ENCODE measurements at regions not wholly inside any gene's neighbourhood (a gene's known extent, or its start where the extent isn't known, plus 50 kb on each side); places are given as distances from the start of the nearest gene placed in this dataset.

GRCh38 chr18:60053747-60054304 lies 154.0 kb downstream of the PMAIP1 start:
- H3K9ac ChIP-seq (ENCODE audit: low read depth, low read length): no peak overlapping the region

GRCh38 chr18:60050821-60051220 lies 151.0 kb downstream of the PMAIP1 start:
- Histone ChIP-seq H3K36me3 (ENCODE audit: insufficient read depth, low read length) (no peaks in the 10 kb centered on the region), H3K79me2 (ENCODE audit: insufficient read depth, low read length) (no peaks in the 10 kb centered on the region), H3K4me3 (ENCODE audit: low read depth in 1 of 2, low read length in 2 of 2) (no peak overlapping the region), H2AFZ (ENCODE audit: low read depth, low read length) (no peak overlapping the region), H3K27ac (ENCODE audit: low read length) (no peak overlapping the region), H3K4me1 (ENCODE audit: insufficient read depth, low read length) (no peaks in the 10 kb centered on the region), H4K20me1 (ENCODE audit: insufficient read depth, low read length) (no peaks in the 10 kb centered on the region), H3K9me3 (ENCODE audit: insufficient read depth, low read length, severe bottlenecking) (peaks cover 2% of the 10 kb centered on the region), H3K4me2 (ENCODE audit: insufficient read depth, low read length) (no peak overlapping the region), H3K9ac (ENCODE audit: low read depth, low read length) (no peak overlapping the region), H3K27me3 (ENCODE audit: insufficient read depth, low read length, poor library complexity) (no peaks in the 10 kb centered on the region)
- TF ChIP-seq EZH2 (IDR thresholded peaks at IDR 0.05; ENCODE audit: borderline replicate concordance, low read depth, low read length, severe bottlenecking): no peak
- ATAC-seq (ENCODE audit: insufficient read depth, low read depth) (no peak), DNase-seq (no peak)

More at GRCh38 chr18:60053747-60054304, 154.0 kb downstream of the PMAIP1 start:
- Histone ChIP-seq H3K27me3 (ENCODE audit: insufficient read depth, low read length, poor library complexity) (no peaks in the 10 kb centered on the region), H3K4me3 (ENCODE audit: low read depth in 1 of 2, low read length in 2 of 2) (no peak overlapping the region), H4K20me1 (ENCODE audit: insufficient read depth, low read length) (no peaks in the 10 kb centered on the region), H3K4me1 (ENCODE audit: insufficient read depth, low read length) (no peaks in the 10 kb centered on the region), H3K27ac (ENCODE audit: low read length) (no peak overlapping the region), H3K9me3 (ENCODE audit: insufficient read depth, low read length, severe bottlenecking) (peaks cover 2% of the 10 kb centered on the region), H3K79me2 (ENCODE audit: insufficient read depth, low read length) (no peaks in the 10 kb centered on the region), H2AFZ (ENCODE audit: low read depth, low read length) (no peak overlapping the region), H3K4me2 (ENCODE audit: insufficient read depth, low read length) (no peak overlapping the region), H3K36me3 (ENCODE audit: insufficient read depth, low read length) (no peaks in the 10 kb centered on the region)
- no peak for ATAC-seq (ENCODE audit: insufficient read depth, low read depth)
- no peak for TF ChIP-seq CTCF (IDR thresholded peaks at IDR 0.05; ENCODE audit: borderline replicate concordance, extremely low read depth, low read length, poor library complexity, severe bottlenecking)
- TF ChIP-seq EZH2 (IDR thresholded peaks at IDR 0.05; ENCODE audit: borderline replicate concordance, low read depth, low read length, severe bottlenecking): no peak
- no peak for DNase-seq

- Histone ChIP-seq H3K4me2 (ENCODE audit: insufficient read depth, low read length) (no peak overlapping the region), H3K27ac (ENCODE audit: low read length) (no peak overlapping the region), H3K4me1 (ENCODE audit: insufficient read depth, low read length) (no peaks in the 10 kb centered on the region), H3K27me3 (ENCODE audit: insufficient read depth, low read length, poor library complexity) (no peaks in the 10 kb centered on the region), H4K20me1 (ENCODE audit: insufficient read depth, low read length) (no peaks in the 10 kb centered on the region), H3K9me3 (ENCODE audit: insufficient read depth, low read length, severe bottlenecking) (peaks cover 2% of the 10 kb centered on the region), H3K4me3 (ENCODE audit: low read depth in 1 of 2, low read length in 2 of 2) (no peak overlapping the region), H3K9ac (ENCODE audit: low read depth, low read length) (no peak overlapping the region), H3K36me3 (ENCODE audit: insufficient read depth, low read length) (no peaks in the 10 kb centered on the region), H2AFZ (ENCODE audit: low read depth, low read length) (no peak overlapping the region), H3K79me2 (ENCODE audit: insufficient read depth, low read length) (no peaks in the 10 kb centered on the region)
- TF ChIP-seq CTCF (IDR thresholded peaks at IDR 0.05; ENCODE audit: borderline replicate concordance, extremely low read depth, low read length, poor library complexity, severe bottlenecking) (no peak), EZH2 (IDR thresholded peaks at IDR 0.05; ENCODE audit: borderline replicate concordance, low read depth, low read length, severe bottlenecking) (no peak)
- no peak for ATAC-seq (ENCODE audit: insufficient read depth, low read depth)
- no peak for DNase-seq
These were observed 149.4 kb downstream of the PMAIP1 start for GRCh38 chr18:60049172-60049571.

- H3K36me3 ChIP-seq (ENCODE audit: insufficient read depth, low read length): no peaks in the 10 kb centered on the region
- H3K79me2 ChIP-seq (ENCODE audit: insufficient read depth, low read length): no peaks in the 10 kb centered on the region
- H3K27ac ChIP-seq (ENCODE audit: low read length): no peak overlapping the region
- H3K4me1 ChIP-seq (ENCODE audit: insufficient read depth, low read length): no peaks in the 10 kb centered on the region
- no peak overlapping the region for H2AFZ ChIP-seq (ENCODE audit: low read depth, low read length)
- H4K20me1 ChIP-seq (ENCODE audit: insufficient read depth, low read length): no peaks in the 10 kb centered on the region
- ATAC-seq (ENCODE audit: insufficient read depth, low read depth) (no peak), DNase-seq (no peak)
- no peak overlapping the region for H3K4me2 ChIP-seq (ENCODE audit: insufficient read depth, low read length)
- H3K4me3 ChIP-seq (ENCODE audit: low read depth in 1 of 2, low read length in 2 of 2): no peak overlapping the region
- H3K9me3 ChIP-seq (ENCODE audit: insufficient read depth, low read length, severe bottlenecking): peaks cover 2% of the 10 kb centered on the region
- no peak for TF ChIP-seq CTCF (IDR thresholded peaks at IDR 0.05; ENCODE audit: borderline replicate concordance, extremely low read depth, low read length, poor library complexity, severe bottlenecking)
- no peak for TF ChIP-seq EZH2 (IDR thresholded peaks at IDR 0.05; ENCODE audit: borderline replicate concordance, low read depth, low read length, severe bottlenecking)
- no peak overlapping the region for H3K9ac ChIP-seq (ENCODE audit: low read depth, low read length)
- no peaks in the 10 kb centered on the region for H3K27me3 ChIP-seq (ENCODE audit: insufficient read depth, low read length, poor library complexity)
These were observed 147.8 kb downstream of the PMAIP1 start for GRCh38 chr18:60047556-60047955.

All from DND-41 (cell line).